UCSD-AML1 (cell line): ENCODE measurements at regions not wholly inside any gene's neighbourhood (a gene's known extent, or its start where the extent isn't known, plus 50 kb on each side); places are given as distances from the start of the nearest gene placed in this dataset.
"Not testable (repeated sequence)": the region's sequence is repeated elsewhere in the genome, so short reads cannot be mapped to it uniquely, and the experiment has no call there.

Experiments used
- DNase-seq: peaks from one replicate; lab custom pipeline; 2025; ENCODE audit not compliant: unreplicated experiment; lab: John Stamatoyannopoulos, UW

- no peak for DNase-seq
Observed at GRCh38 chrX:148080593-148080992, 99.5 kb downstream of the FMR1NB start.

- no peak for DNase-seq
Observed at GRCh38 chrX:148084611-148085010, 103.5 kb downstream of the FMR1NB start.

- DNase-seq: no peak
Observed at GRCh38 chrX:148120151-148120550, 139.0 kb downstream of the FMR1NB start.

GRCh38 chrX:148120999-148121623, 140.0 kb downstream of the FMR1NB start:
- no peak for DNase-seq

- not testable (repeated sequence) for DNase-seq
Observed at GRCh38 chrX:148128872-148129505, 147.9 kb downstream of the FMR1NB start.

- DNase-seq: no peak
Observed at GRCh38 chrX:148133105-148133725, 152.1 kb downstream of the FMR1NB start.

GRCh38 chrX:148134578-148134977, 153.4 kb downstream of the FMR1NB start:
- DNase-seq: no peak

- no peak for DNase-seq
Observed at GRCh38 chrX:148135738-148136137, 154.6 kb downstream of the FMR1NB start.

GRCh38 chrX:148146121-148146520, 165.0 kb downstream of the FMR1NB start:
- DNase-seq: no peak

- DNase-seq: no peak
Observed at GRCh38 chrX:148156986-148157385, 175.8 kb downstream of the FMR1NB start.

- no peak for DNase-seq
Observed at GRCh38 chrX:148159796-148160195, 178.7 kb downstream of the FMR1NB start.

- no peak for DNase-seq
Observed at GRCh38 chrX:148161701-148162100, 180.6 kb downstream of the FMR1NB start.

GRCh38 chrX:148185631-148186030, 204.5 kb downstream of the FMR1NB start:
- no peak for DNase-seq

- DNase-seq: no peak
Observed at GRCh38 chrX:148192547-148192946, 211.4 kb downstream of the FMR1NB start.

GRCh38 chrX:148193759-148194158, 212.6 kb downstream of the FMR1NB start:
- no peak for DNase-seq

GRCh38 chrX:148203531-148203930, 222.4 kb downstream of the FMR1NB start:
- DNase-seq: no peak

- no peak for DNase-seq
Observed at GRCh38 chrX:148204195-148204594, 223.1 kb downstream of the FMR1NB start.

- no peak for DNase-seq
Observed at GRCh38 chrX:148214786-148215185, 233.6 kb downstream of the FMR1NB start.

GRCh38 chrX:148215726-148216125, 234.6 kb downstream of the FMR1NB start:
- DNase-seq: no peak

GRCh38 chrX:148223361-148223760, 242.2 kb downstream of the FMR1NB start:
- DNase-seq: no peak

GRCh38 chrX:148228521-148228920, 247.4 kb downstream of the FMR1NB start:
- DNase-seq: no peak

GRCh38 chrX:148229801-148230303, 248.7 kb downstream of the FMR1NB start:
- DNase-seq: no peak
